Neural cell (in vitro differentiated cells): ENCODE measurements at regions not wholly inside any gene's neighbourhood (a gene's known extent, or its start where the extent isn't known, plus 50 kb on each side); places are given as distances from the start of the nearest gene placed in this dataset.

ENCODE experiments used
- H2AFZ ChIP-seq: fragments of 200-600, 300-800 bp; sonication (generic), shearing (Covaris generic); 2 replicates; pipeline ENCODE4 v1.6.0; 2014; ENCODE audit warnings: low read depth, mild to moderate bottlenecking, antibody characterized with exemption, low read length, moderate library complexity
- H3F3A ChIP-seq: fragments of 200-600 bp; shearing (Covaris generic); 2 replicates; pipeline ENCODE4 v1.6.1; 2016; ENCODE audit warnings: mild to moderate bottlenecking, moderate library complexity, mixed read lengths, antibody characterized with exemption, low read length; ENCODE audit not compliant: insufficient read depth, poor library complexity, severe bottlenecking
- H3K27ac ChIP-seq: fragments of 200-600, 300-800 bp; sonication (generic), shearing (Covaris generic); 2 replicates; pipeline ENCODE4 v1.5.1; 2014; ENCODE audit warnings: mild to moderate bottlenecking, low read length, moderate library complexity
- H3K27me3 ChIP-seq: fragments of 300-800, 200-600 bp; sonication (generic), shearing (Covaris generic); 2 replicates; pipeline ENCODE4 v1.6.0; 2014; ENCODE audit warnings: mild to moderate bottlenecking, low read depth, low read length, moderate library complexity; ENCODE audit not compliant: insufficient read depth
- H3K36me3 ChIP-seq: fragments of 300-800, 200-600 bp; sonication (generic), shearing (Covaris generic); 2 replicates; pipeline ENCODE4 v1.5.1; 2014; ENCODE audit warnings: mild to moderate bottlenecking, antibody characterized with exemption, low read length, moderate library complexity; ENCODE audit not compliant: insufficient read depth
- H3K4me2 ChIP-seq: fragments of 300-800, 200-600 bp; sonication (generic), shearing (Covaris generic); 2 replicates; pipeline ENCODE4 v1.6.0; 2014; ENCODE audit warnings: mild to moderate bottlenecking, low read length
- H3K4me3 ChIP-seq: fragments of 300-800, 200-600 bp; sonication (generic), shearing (Covaris generic); 2 replicates; pipeline ENCODE4 v1.5.1; 2014; ENCODE audit warnings: mild to moderate bottlenecking, low read length, moderate library complexity
- H3K79me2 ChIP-seq: fragments of 200-600 bp; shearing (Covaris generic); replicated peaks from 2 replicates; pipeline ENCODE4 v1.6.0; 2014; ENCODE audit warnings: mild to moderate bottlenecking, low read length, moderate library complexity; ENCODE audit not compliant: insufficient read depth
- H3K9ac ChIP-seq: fragments of 300-800, 200-600 bp; sonication (generic), shearing (Covaris generic); 2 replicates; pipeline ENCODE4 v1.6.1; 2016; ENCODE audit warnings: mild to moderate bottlenecking, low read length, mixed read lengths
- H3K9me2 ChIP-seq: fragments of 200-600 bp; shearing (Covaris generic); 2 replicates; pipeline ENCODE4 v1.6.1; 2016; ENCODE audit warnings: mild to moderate bottlenecking, low read length, mixed read lengths; ENCODE audit not compliant: insufficient read depth
- H3K9me3 ChIP-seq: fragments of 200-600, 300-800 bp; sonication (generic), shearing (Covaris generic); 2 replicates; pipeline ENCODE4 v1.6.1; 2016; ENCODE audit warnings: mild to moderate bottlenecking, mixed run types, low read length, moderate library complexity, mixed read lengths
- H4K20me1 ChIP-seq: fragments of 200-600 bp; shearing (Covaris generic); 2 replicates; pipeline ENCODE4 v1.6.1; 2016; ENCODE audit warnings: mild to moderate bottlenecking, mixed run types; ENCODE audit not compliant: insufficient read depth
- CTCF ChIP-seq: fragments of 450-650 bp; IDR thresholded peaks from 2 replicates; pipeline ENCODE4 v1.5.1; 2014; ENCODE audit warnings: antibody characterized with exemption, mild to moderate bottlenecking, moderate library complexity; ENCODE audit not compliant: poor library complexity, severe bottlenecking
- EP300 ChIP-seq: fragments of 450-650 bp; conservative IDR thresholded peaks from 2 replicates; pipeline ENCODE4 v1.6.1; 2014; ENCODE audit warnings: antibody characterized with exemption, mild to moderate bottlenecking, moderate library complexity; ENCODE audit not compliant: poor library complexity, severe bottlenecking
- EZH2 ChIP-seq: fragments of 200-600, 300-800 bp; shearing (Covaris generic), sonication (generic); IDR thresholded peaks from 2 replicates; pipeline ENCODE4 v1.6.1; 2014; ENCODE audit warnings: antibody characterized with exemption, low read length, borderline replicate concordance, mild to moderate bottlenecking; ENCODE audit not compliant: insufficient read depth, poor library complexity, severe bottlenecking
- MXI1 ChIP-seq: fragments of 450-650 bp; conservative IDR thresholded peaks from 2 replicates; pipeline ENCODE4 v1.6.1; 2014; ENCODE audit warnings: antibody characterized with exemption, mild to moderate bottlenecking; ENCODE audit not compliant: poor library complexity, severe bottlenecking
- POLR2AphosphoS5 ChIP-seq: IDR thresholded peaks from 2 replicates; pipeline ENCODE4 v1.6.1; 2012
- RAD21 ChIP-seq: fragments of 450-650 bp; conservative IDR thresholded peaks from 2 replicates; pipeline ENCODE4 v1.6.1; 2014; ENCODE audit warnings: antibody characterized with exemption, mild to moderate bottlenecking, moderate library complexity
- REST ChIP-seq: IDR thresholded peaks from 2 replicates; pipeline ENCODE4 v1.6.1; 2012; ENCODE audit warnings: borderline replicate concordance
- SMC3 ChIP-seq: fragments of 450-650 bp; conservative IDR thresholded peaks from 2 replicates; pipeline ENCODE4 v1.6.1; 2014; ENCODE audit warnings: antibody characterized with exemption, mild to moderate bottlenecking, moderate library complexity; ENCODE audit not compliant: poor library complexity
- TAF1 ChIP-seq: IDR thresholded peaks from 2 replicates; pipeline ENCODE4 v1.6.1; 2012; ENCODE audit warnings: low read depth

GRCh38 chr21:27806281-27806680, 839.4 kb upstream of the ADAMTS5 start:
- no peaks in the 10 kb centered on the region for H3K36me3 ChIP-seq
- H3K79me2 ChIP-seq = no peaks in the 10 kb centered on the region
- H3K4me2 ChIP-seq = no peak overlapping the region
- no peak overlapping the region for H3K9ac ChIP-seq
- H3K9me3 ChIP-seq = no peaks in the 10 kb centered on the region
- H3K4me3 ChIP-seq = no peak overlapping the region
- H3F3A ChIP-seq = no peaks in the 10 kb centered on the region
- no peak for TF ChIP-seq TAF1
- no peak for TF ChIP-seq SMC3
- H3K27me3 ChIP-seq = no peaks in the 10 kb centered on the region
- H3K9me2 ChIP-seq = no peaks in the 10 kb centered on the region
- H3K27ac ChIP-seq = no peak overlapping the region
- no peak overlapping the region for H2AFZ ChIP-seq
- no peaks in the 10 kb centered on the region for H4K20me1 ChIP-seq

- Histone ChIP-seq H3K36me3 (no peaks in the 10 kb centered on the region), H3K4me2 (no peak overlapping the region), H3K9me3 (no peaks in the 10 kb centered on the region), H2AFZ (no peak overlapping the region), H3K79me2 (no peaks in the 10 kb centered on the region), H4K20me1 (no peaks in the 10 kb centered on the region), H3K27ac (no peak overlapping the region), H3K27me3 (no peaks in the 10 kb centered on the region), H3K4me3 (no peak overlapping the region), H3K9ac (no peak overlapping the region), H3F3A (no peaks in the 10 kb centered on the region), H3K9me2 (no peaks in the 10 kb centered on the region)
- TF ChIP-seq EP300 = no peak
- no peak for TF ChIP-seq CTCF
- no peak for TF ChIP-seq REST
- no peak for TF ChIP-seq SMC3
- TF ChIP-seq RAD21 = no peak
- TF ChIP-seq POLR2AphosphoS5 = no peak
- TF ChIP-seq TAF1 = no peak
- no peak for TF ChIP-seq MXI1
- no peak for TF ChIP-seq EZH2
Observed at GRCh38 chr21:27805696-27806095, 838.8 kb upstream of the ADAMTS5 start.

- no peaks in the 10 kb centered on the region for H3K9me3 ChIP-seq
- TF ChIP-seq SMC3 = no peak
- TF ChIP-seq TAF1 = no peak
- no peak for TF ChIP-seq EZH2
- no peak for TF ChIP-seq MXI1
- TF ChIP-seq RAD21 = no peak
- TF ChIP-seq EP300 = no peak
- no peak for TF ChIP-seq POLR2AphosphoS5
- TF ChIP-seq CTCF = no peak
- TF ChIP-seq REST = no peak
- H3K79me2 ChIP-seq = no peaks in the 10 kb centered on the region
- no peak overlapping the region for H3K4me3 ChIP-seq
- no peak overlapping the region for H3K4me2 ChIP-seq
- no peaks in the 10 kb centered on the region for H3F3A ChIP-seq
- no peak overlapping the region for H3K27ac ChIP-seq
- H2AFZ ChIP-seq = no peak overlapping the region
- H3K9me2 ChIP-seq = no peaks in the 10 kb centered on the region
- no peaks in the 10 kb centered on the region for H4K20me1 ChIP-seq
- H3K27me3 ChIP-seq = no peaks in the 10 kb centered on the region
- H3K36me3 ChIP-seq = no peaks in the 10 kb centered on the region
- no peak overlapping the region for H3K9ac ChIP-seq
Observed at GRCh38 chr21:27804515-27804914, 837.6 kb upstream of the ADAMTS5 start.
